Omental fat pad (tissue), 3 donors: ENCODE measurements at regions not wholly inside any gene's neighbourhood (a gene's known extent, or its start where the extent isn't known, plus 50 kb on each side); places are given as distances from the start of the nearest gene placed in this dataset.
A peak's percentile ranks its signal among the peaks of the same experiment; 100 is the strongest.

Source experiments
- ATAC-seq: fragments of 150-250 bp; one replicate; pipeline ENCODE4 v1.9.1; 2016; ENCODE audit warnings: mild to moderate bottlenecking, moderate library complexity; ENCODE audit not compliant: low FRiP score
- DNase-seq: peaks from one replicate; pipeline ENCODE4 v3.0.0-alpha.2; 2019; ENCODE audit warnings: low spot score
- TF ChIP-seq, protein P1 (sequence below), 3 donors: fragments of 450-650 bp; IDR thresholded peaks; one replicate each; pipeline ENCODE4 v1.5.1; 2016 to 2017; ENCODE audit warnings: antibody characterized with exemption in 3 of 3, mild to moderate bottlenecking in 3 of 3, moderate library complexity in 2 of 3

DNA sequence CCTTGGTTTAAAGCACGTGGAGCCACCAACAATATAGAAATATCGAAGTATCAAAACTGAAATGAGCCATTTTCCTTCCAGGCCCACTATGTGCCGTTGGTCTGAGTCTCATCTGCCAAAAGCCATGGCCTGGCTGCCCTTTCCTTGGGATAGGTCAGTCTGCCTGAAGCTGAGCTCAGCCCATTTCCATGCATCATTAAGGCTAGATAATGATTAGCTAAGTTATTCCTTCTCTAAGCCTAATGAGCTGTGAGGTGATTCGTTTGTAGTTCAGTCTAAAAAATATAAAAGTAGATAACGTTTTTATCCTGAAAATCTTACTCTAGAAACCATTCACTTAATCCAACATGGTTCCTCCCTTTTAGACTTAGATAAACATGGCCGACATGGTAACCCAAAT is 936.2 kb upstream of the LCORL start:
- no peak for DNase-seq
- TF ChIP-seq, protein P1, sequence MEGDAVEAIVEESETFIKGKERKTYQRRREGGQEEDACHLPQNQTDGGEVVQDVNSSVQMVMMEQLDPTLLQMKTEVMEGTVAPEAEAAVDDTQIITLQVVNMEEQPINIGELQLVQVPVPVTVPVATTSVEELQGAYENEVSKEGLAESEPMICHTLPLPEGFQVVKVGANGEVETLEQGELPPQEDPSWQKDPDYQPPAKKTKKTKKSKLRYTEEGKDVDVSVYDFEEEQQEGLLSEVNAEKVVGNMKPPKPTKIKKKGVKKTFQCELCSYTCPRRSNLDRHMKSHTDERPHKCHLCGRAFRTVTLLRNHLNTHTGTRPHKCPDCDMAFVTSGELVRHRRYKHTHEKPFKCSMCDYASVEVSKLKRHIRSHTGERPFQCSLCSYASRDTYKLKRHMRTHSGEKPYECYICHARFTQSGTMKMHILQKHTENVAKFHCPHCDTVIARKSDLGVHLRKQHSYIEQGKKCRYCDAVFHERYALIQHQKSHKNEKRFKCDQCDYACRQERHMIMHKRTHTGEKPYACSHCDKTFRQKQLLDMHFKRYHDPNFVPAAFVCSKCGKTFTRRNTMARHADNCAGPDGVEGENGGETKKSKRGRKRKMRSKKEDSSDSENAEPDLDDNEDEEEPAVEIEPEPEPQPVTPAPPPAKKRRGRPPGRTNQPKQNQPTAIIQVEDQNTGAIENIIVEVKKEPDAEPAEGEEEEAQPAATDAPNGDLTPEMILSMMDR (IDR thresholded peaks at IDR 0.05) = no peak
- ATAC-seq = no peak

DNA sequence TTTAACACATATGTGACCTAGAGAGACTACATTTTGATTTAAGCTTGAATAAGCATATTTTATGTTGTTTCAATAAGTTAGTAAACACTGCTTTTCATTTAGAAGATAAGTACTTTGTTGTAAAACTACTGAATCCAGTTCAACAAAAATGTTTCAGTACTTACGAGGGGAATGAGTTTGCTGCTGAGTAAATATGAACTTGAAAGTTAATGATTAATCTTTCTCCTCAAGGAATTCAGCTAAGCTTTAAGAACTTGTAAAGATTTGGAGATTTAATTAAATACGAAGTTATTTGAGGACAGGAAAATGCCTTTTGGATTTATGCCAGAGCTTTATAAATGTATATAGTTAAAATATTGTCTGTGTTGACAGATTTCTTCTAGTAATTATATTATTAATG is 933.0 kb upstream of the LCORL start:
- DNase-seq (no peak), ATAC-seq (no peak)
- TF ChIP-seq, protein P1 (IDR thresholded peaks at IDR 0.05) = no peak

DNA sequence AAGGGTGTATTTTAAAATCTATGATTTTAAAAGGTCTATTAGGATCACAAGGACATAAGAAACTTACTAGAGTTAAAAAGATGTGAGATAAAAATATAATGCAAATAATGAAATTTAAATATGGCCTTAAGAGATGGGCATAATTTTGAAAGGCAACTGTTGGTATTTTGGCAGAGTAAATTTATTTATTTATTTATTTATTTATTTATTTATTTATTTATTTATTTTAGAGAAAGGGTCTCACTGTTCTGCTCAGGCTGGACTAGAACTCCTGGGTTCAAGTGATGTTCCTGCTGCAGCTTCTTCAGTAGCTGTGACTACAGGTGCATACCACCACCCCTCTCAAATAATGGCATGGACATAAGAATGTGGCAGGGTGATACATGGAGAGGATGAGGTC is 932.1 kb upstream of the LCORL start:
- TF ChIP-seq, protein P1 (IDR thresholded peaks at IDR 0.05) = no peak
- ATAC-seq (no peak), DNase-seq (no peak)

DNA sequence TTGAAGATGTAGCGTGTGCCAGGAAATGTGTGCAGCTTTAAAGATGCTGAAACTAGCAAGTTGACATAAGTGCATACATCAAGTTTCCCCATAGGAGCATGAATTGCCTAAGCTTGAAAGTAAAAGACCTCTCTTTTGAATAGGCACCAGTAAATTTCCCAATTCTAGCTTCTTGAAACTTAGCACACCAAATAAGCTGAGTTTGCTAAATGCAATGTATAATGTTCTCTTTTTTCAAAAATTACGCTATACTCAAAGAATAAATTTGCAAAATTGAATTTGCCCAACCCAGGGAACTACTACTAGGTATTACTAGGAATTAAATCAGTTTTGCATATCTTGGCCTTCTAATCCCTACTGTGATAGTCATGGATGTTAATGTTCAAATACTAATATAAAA is 923.9 kb upstream of the LCORL start:
- DNase-seq = no peak
- no peak for ATAC-seq
- TF ChIP-seq, protein P1 (IDR thresholded peaks at IDR 0.05) = no peak

DNA sequence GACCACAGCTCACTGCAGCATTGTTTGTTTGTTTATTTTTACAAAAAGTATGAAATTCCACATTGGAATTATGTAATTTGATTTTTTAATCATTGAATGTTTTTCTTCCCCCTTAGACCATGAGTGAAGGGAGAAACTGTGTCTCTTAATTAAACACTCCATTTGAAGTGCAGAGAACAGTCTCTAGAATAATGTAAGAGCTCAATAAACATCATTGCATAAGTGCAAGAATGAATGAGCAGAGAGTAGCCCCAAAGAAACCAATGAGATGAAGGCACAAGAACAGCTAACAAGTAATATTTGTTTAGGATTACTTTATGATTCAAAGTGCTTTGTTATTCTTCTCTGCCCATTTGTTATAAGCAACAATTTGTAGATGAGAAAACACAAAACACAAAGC is 921.3 kb upstream of the LCORL start:
- ATAC-seq (no peak), DNase-seq (no peak)
- TF ChIP-seq, protein P1 (IDR thresholded peaks at IDR 0.05) = no peak

DNA sequence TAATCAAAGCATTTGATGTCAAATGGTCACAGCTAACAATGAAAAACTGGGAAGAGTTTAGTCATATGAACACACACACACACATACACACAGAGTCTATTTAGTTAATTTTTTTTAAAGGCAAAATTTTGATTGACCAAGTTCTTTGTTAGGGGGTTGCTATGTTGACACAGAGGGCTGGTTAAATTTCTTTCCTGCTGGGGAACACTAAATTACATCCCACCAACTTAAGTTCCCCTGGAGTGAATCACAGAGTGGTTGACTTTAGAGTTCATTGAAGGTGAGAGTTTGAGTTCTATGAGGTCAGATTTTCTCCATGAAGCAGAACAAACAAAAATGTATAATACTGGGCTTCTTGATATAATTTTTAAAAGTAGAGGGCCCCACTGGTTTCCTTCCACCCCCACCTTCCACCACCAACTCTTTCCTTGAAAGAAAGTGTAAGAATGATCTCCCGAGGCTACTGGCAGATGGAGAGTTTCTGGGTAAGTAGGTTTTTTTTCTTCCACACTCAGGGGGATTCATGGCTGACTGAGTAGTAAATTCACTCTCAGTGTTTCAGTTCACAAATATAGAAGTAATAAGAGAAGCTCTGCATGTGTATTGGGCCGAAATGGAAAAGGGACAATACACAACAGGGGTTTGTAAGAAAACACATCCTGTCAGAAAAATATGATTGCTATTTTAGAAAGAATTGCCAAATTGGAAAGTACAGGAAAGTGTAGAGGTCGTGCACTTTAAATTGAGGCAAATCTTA is 917.0 kb upstream of the LCORL start:
- ATAC-seq = peak; percentile 75
- no peak for DNase-seq
- TF ChIP-seq, protein P1 (IDR thresholded peaks at IDR 0.05) = no peak

DNA sequence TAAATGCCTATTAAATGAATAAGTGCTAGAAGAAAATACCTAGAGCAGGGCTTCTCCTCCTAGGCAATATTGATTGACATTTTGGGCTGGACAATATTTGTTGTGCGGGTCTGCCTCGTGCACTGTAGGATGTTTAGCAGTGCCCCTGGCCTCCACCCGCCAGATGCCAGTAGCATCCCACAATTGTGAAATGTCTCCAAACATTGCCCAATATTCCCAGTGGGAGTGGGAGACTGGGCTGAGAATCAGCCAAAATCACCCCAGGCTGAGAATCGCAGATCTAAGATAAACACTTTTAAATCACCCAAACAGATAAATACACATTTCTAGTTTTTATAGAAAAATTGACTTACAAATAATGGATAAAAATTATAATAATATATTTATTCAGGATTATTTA is 916.2 kb upstream of the LCORL start:
- TF ChIP-seq, protein P1 (IDR thresholded peaks at IDR 0.05) = no peak
- DNase-seq = no peak
- no peak for ATAC-seq
